22Rv1 (cell line): ENCODE measurements at regions not wholly inside any gene's neighbourhood (a gene's known extent, or its start where the extent isn't known, plus 50 kb on each side); places are given as distances from the start of the nearest gene placed in this dataset.
"Not testable (repeated sequence)": the region's sequence is repeated elsewhere in the genome, so short reads cannot be mapped to it uniquely, and the experiment has no call there.

Source experiments
- H3K27ac ChIP-seq: fragments of 450-650 bp; 2 replicates; pipeline ENCODE4 v1.5.1; 2017
- CTCF ChIP-seq: fragments of 450-650 bp; IDR thresholded peaks from 2 replicates; pipeline ENCODE4 v1.5.1; 2017; ENCODE audit warnings: mild to moderate bottlenecking

GRCh38 chr2:89231241-89231640 is 539.8 kb downstream of the RPIA start:
- H3K27ac ChIP-seq = not testable (repeated sequence)

- not testable (repeated sequence) for H3K27ac ChIP-seq
Measured at GRCh38 chr2:89233931-89234330, 542.5 kb downstream of the RPIA start.

GRCh38 chr2:89234818-89235466 is 543.5 kb downstream of the RPIA start:
- not testable (repeated sequence) for H3K27ac ChIP-seq

- H3K27ac ChIP-seq = not testable (repeated sequence)
Measured at GRCh38 chr2:89236832-89237450, 545.5 kb downstream of the RPIA start.

GRCh38 chr2:89237783-89238182 is 546.3 kb downstream of the RPIA start:
- H3K27ac ChIP-seq = not testable (repeated sequence)

GRCh38 chr2:89243114-89243700 is 551.7 kb downstream of the RPIA start:
- peak; percentile 64 for TF ChIP-seq CTCF
- not testable (repeated sequence) for H3K27ac ChIP-seq

GRCh38 chr2:89244407-89244806 is 552.9 kb downstream of the RPIA start:
- H3K27ac ChIP-seq = not testable (repeated sequence)

GRCh38 chr2:89245478-89245877 is 554.0 kb downstream of the RPIA start:
- H3K27ac ChIP-seq = not testable (repeated sequence)

- not testable (repeated sequence) for H3K27ac ChIP-seq
Measured at GRCh38 chr2:89246027-89246426, 554.6 kb downstream of the RPIA start.

GRCh38 chr2:89246620-89247019 is 555.1 kb downstream of the RPIA start:
- not testable (repeated sequence) for H3K27ac ChIP-seq

- not testable (repeated sequence) for H3K27ac ChIP-seq
Measured at GRCh38 chr2:89255013-89255412, 563.5 kb downstream of the RPIA start.

GRCh38 chr2:89273443-89273842 is 582.0 kb downstream of the RPIA start:
- H3K27ac ChIP-seq = not testable (repeated sequence)

GRCh38 chr2:89280536-89280935 is 589.1 kb downstream of the RPIA start:
- not testable (repeated sequence) for H3K27ac ChIP-seq

- H3K27ac ChIP-seq = not testable (repeated sequence)
Measured at GRCh38 chr2:89286448-89287080, 595.1 kb downstream of the RPIA start.

GRCh38 chr2:89287084-89287483 is 595.6 kb downstream of the RPIA start:
- not testable (repeated sequence) for H3K27ac ChIP-seq

GRCh38 chr2:89291717-89292298 is 600.3 kb downstream of the RPIA start:
- H3K27ac ChIP-seq = not testable (repeated sequence)

- H3K27ac ChIP-seq = not testable (repeated sequence)
Measured at GRCh38 chr2:89293399-89293798, 601.9 kb downstream of the RPIA start.

- H3K27ac ChIP-seq = not testable (repeated sequence)
Measured at GRCh38 chr2:89294335-89294734, 602.9 kb downstream of the RPIA start.

GRCh38 chr2:89296820-89297398 is 605.4 kb downstream of the RPIA start:
- not testable (repeated sequence) for H3K27ac ChIP-seq

GRCh38 chr2:89299196-89299595 is 607.7 kb downstream of the RPIA start:
- H3K27ac ChIP-seq = not testable (repeated sequence)

GRCh38 chr2:89305623-89306022 is 614.1 kb downstream of the RPIA start:
- H3K27ac ChIP-seq = not testable (repeated sequence)
